ENCODE measurements at regions not wholly inside any gene's neighbourhood (a gene's known extent, or its start where the extent isn't known, plus 50 kb on each side); places are given as distances from the start of the nearest gene placed in this dataset.

DNA sequence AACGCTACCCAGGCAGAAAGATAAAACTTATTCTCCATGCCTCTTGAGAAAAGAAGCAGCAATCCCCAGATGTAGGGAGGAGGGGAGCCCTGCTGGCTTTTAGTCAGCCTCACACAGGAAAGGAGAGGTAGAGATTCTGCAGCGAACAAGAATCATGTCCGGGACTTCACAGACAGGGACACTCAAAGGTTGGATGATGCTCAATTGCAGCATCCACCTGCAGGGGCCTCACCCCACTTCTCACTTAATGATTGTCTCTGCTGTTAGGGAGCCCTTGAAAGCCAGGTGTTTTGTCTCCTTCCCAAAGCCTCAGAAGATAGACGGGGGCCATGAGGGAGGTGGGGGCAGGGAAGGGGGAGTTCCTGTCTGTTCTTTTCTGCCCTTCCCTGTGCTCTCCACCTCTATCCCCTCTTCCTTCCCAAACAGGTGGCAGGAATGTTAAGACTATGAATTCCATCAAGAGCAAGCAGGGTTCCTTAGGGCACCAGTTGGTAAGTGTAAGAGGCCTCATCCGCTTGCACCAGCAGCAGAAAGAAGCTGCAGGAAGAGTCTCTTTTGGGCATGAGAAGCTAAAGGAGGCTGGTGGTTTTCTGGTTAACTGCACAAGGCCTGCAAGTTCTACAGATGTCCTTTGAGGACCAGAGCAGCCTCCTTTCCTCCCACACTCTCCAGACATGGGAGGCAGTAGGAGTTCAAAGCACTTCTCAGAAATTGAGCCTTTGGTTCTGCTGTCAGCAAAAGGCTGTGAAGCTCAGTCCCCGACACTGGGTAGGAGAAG, 154.7 kb upstream of the TNP1 start:
- Histone ChIP-seq H3K4me3 (ENCODE audit: low read length) (no peak overlapping the region), H3K4ac (ENCODE audit: low read depth, low read length) (no peak overlapping the region), H3K9ac (ENCODE audit: low read length) (no peak overlapping the region), H3K18ac (ENCODE audit: low read length) (no peak overlapping the region), H2BK5ac (ENCODE audit: low read length) (no peak overlapping the region), H3K27me3 (ENCODE audit: insufficient read depth, low read length, poor library complexity) (no peaks in the 10 kb centered on the region), H2AK5ac (ENCODE audit: low read length) (no peak overlapping the region), H3K23ac (ENCODE audit: low read length) (no peak overlapping the region), H3K79me2 (ENCODE audit: control insufficient read depth, insufficient read depth, low read length) (no peaks in the 10 kb centered on the region), H3K4me2 (ENCODE audit: low read length) (no peak overlapping the region), H3K27ac (ENCODE audit: low read depth, low read length) (no peak overlapping the region), H3K36me3 (ENCODE audit: control insufficient read depth, insufficient read depth, low read length) (no peaks in the 10 kb centered on the region), H4K5ac (ENCODE audit: low read length) (no peak overlapping the region), H2BK120ac (ENCODE audit: low read depth, low read length) (no peak overlapping the region), H3K56ac (ENCODE audit: low read length) (no peak overlapping the region), H2BK15ac (replicated peaks; ENCODE audit: low read depth) (no peak overlapping the region), H4K8ac (ENCODE audit: low read depth, low read length) (no peak overlapping the region), H3K4me1 (ENCODE audit: control insufficient read depth, low read depth, low read length) (no peaks in the 10 kb centered on the region), H3K79me1 (ENCODE audit: low read length) (no peaks in the 10 kb centered on the region)
- no peak for DNase-seq
- WGBS (ENCODE audit: extremely low coverage, insufficient coverage, low lambda C conversion rate) = no CpG with 5 or more reads among the region's 6 CpGs

GRCh38 chr2:217013926-217014325, 154.1 kb upstream of the TNP1 start:
- no peak overlapping the region for H3K23ac ChIP-seq (ENCODE audit: low read length)
- H2BK120ac ChIP-seq (ENCODE audit: low read depth, low read length) = no peak overlapping the region
- no peak overlapping the region for H3K9ac ChIP-seq (ENCODE audit: low read length)
- no peaks in the 10 kb centered on the region for H3K27me3 ChIP-seq (ENCODE audit: insufficient read depth, low read length, poor library complexity)
- H3K18ac ChIP-seq (ENCODE audit: low read length) = no peak overlapping the region
- H3K4me3 ChIP-seq (ENCODE audit: low read length) = no peak overlapping the region
- H3K36me3 ChIP-seq (ENCODE audit: control insufficient read depth, insufficient read depth, low read length) = no peaks in the 10 kb centered on the region
- H3K79me1 ChIP-seq (ENCODE audit: low read length) = no peaks in the 10 kb centered on the region
- H2BK5ac ChIP-seq (ENCODE audit: low read length) = no peak overlapping the region
- no peaks in the 10 kb centered on the region for H3K4me1 ChIP-seq (ENCODE audit: control insufficient read depth, low read depth, low read length)
- no peak overlapping the region for H3K4me2 ChIP-seq (ENCODE audit: low read length)
- H4K5ac ChIP-seq (ENCODE audit: low read length) = no peak overlapping the region
- no peak overlapping the region for H2BK15ac ChIP-seq (replicated peaks; ENCODE audit: low read depth)
- H3K79me2 ChIP-seq (ENCODE audit: control insufficient read depth, insufficient read depth, low read length) = no peaks in the 10 kb centered on the region
- no peak overlapping the region for H4K8ac ChIP-seq (ENCODE audit: low read depth, low read length)
- no peak overlapping the region for H3K27ac ChIP-seq (ENCODE audit: low read depth, low read length)
- no peak for DNase-seq
- no peak overlapping the region for H3K56ac ChIP-seq (ENCODE audit: low read length)
- no CpG with 5 or more reads among the region's 3 CpGs for WGBS (ENCODE audit: extremely low coverage, insufficient coverage, low lambda C conversion rate)
- no peak overlapping the region for H2AK5ac ChIP-seq (ENCODE audit: low read length)
- H3K4ac ChIP-seq (ENCODE audit: low read depth, low read length) = no peak overlapping the region

GRCh38 chr2:217011576-217011975, 151.7 kb upstream of the TNP1 start:
- no peak overlapping the region for H4K5ac ChIP-seq (ENCODE audit: low read length)
- H3K56ac ChIP-seq (ENCODE audit: low read length) = no peak overlapping the region
- H3K36me3 ChIP-seq (ENCODE audit: control insufficient read depth, insufficient read depth, low read length) = no peaks in the 10 kb centered on the region
- no peak overlapping the region for H3K4ac ChIP-seq (ENCODE audit: low read depth, low read length)
- H3K27me3 ChIP-seq (ENCODE audit: insufficient read depth, low read length, poor library complexity) = no peaks in the 10 kb centered on the region
- H2BK15ac ChIP-seq (replicated peaks; ENCODE audit: low read depth) = no peak overlapping the region
- no peaks in the 10 kb centered on the region for H3K79me2 ChIP-seq (ENCODE audit: control insufficient read depth, insufficient read depth, low read length)
- no peaks in the 10 kb centered on the region for H3K79me1 ChIP-seq (ENCODE audit: low read length)
- no peak overlapping the region for H3K9ac ChIP-seq (ENCODE audit: low read length)
- H3K4me3 ChIP-seq (ENCODE audit: low read length) = no peak overlapping the region
- H3K18ac ChIP-seq (ENCODE audit: low read length) = no peak overlapping the region
- H2BK5ac ChIP-seq (ENCODE audit: low read length) = no peak overlapping the region
- H2BK120ac ChIP-seq (ENCODE audit: low read depth, low read length) = no peak overlapping the region
- H3K27ac ChIP-seq (ENCODE audit: low read depth, low read length) = no peak overlapping the region
- H4K8ac ChIP-seq (ENCODE audit: low read depth, low read length) = no peak overlapping the region
- WGBS (ENCODE audit: extremely low coverage, insufficient coverage, low lambda C conversion rate) = no CpG with 5 or more reads among the region's 4 CpGs
- DNase-seq = no peak
- H3K23ac ChIP-seq (ENCODE audit: low read length) = no peak overlapping the region
- H3K4me2 ChIP-seq (ENCODE audit: low read length) = no peak overlapping the region
- H3K4me1 ChIP-seq (ENCODE audit: control insufficient read depth, low read depth, low read length) = no peaks in the 10 kb centered on the region
- no peak overlapping the region for H2AK5ac ChIP-seq (ENCODE audit: low read length)

GRCh38 chr2:217010173-217010572, 150.3 kb upstream of the TNP1 start:
- no peaks in the 10 kb centered on the region for H3K79me1 ChIP-seq (ENCODE audit: low read length)
- no peak overlapping the region for H3K18ac ChIP-seq (ENCODE audit: low read length)
- H2BK5ac ChIP-seq (ENCODE audit: low read length) = no peak overlapping the region
- no CpG with 5 or more reads among the region's 3 CpGs for WGBS (ENCODE audit: extremely low coverage, insufficient coverage, low lambda C conversion rate)
- DNase-seq = no peak
- H3K56ac ChIP-seq (ENCODE audit: low read length) = no peak overlapping the region
- H4K8ac ChIP-seq (ENCODE audit: low read depth, low read length) = no peak overlapping the region
- no peaks in the 10 kb centered on the region for H3K4me1 ChIP-seq (ENCODE audit: control insufficient read depth, low read depth, low read length)
- H3K23ac ChIP-seq (ENCODE audit: low read length) = no peak overlapping the region
- H3K4me3 ChIP-seq (ENCODE audit: low read length) = no peak overlapping the region
- no peak overlapping the region for H2AK5ac ChIP-seq (ENCODE audit: low read length)
- H3K36me3 ChIP-seq (ENCODE audit: control insufficient read depth, insufficient read depth, low read length) = no peaks in the 10 kb centered on the region
- H4K5ac ChIP-seq (ENCODE audit: low read length) = no peak overlapping the region
- H3K4ac ChIP-seq (ENCODE audit: low read depth, low read length) = no peak overlapping the region
- no peak overlapping the region for H3K27ac ChIP-seq (ENCODE audit: low read depth, low read length)
- H3K27me3 ChIP-seq (ENCODE audit: insufficient read depth, low read length, poor library complexity) = no peaks in the 10 kb centered on the region
- no peak overlapping the region for H3K9ac ChIP-seq (ENCODE audit: low read length)
- no peak overlapping the region for H2BK15ac ChIP-seq (replicated peaks; ENCODE audit: low read depth)
- H3K79me2 ChIP-seq (ENCODE audit: control insufficient read depth, insufficient read depth, low read length) = no peaks in the 10 kb centered on the region
- H3K4me2 ChIP-seq (ENCODE audit: low read length) = no peak overlapping the region
- no peak overlapping the region for H2BK120ac ChIP-seq (ENCODE audit: low read depth, low read length)

DNA sequence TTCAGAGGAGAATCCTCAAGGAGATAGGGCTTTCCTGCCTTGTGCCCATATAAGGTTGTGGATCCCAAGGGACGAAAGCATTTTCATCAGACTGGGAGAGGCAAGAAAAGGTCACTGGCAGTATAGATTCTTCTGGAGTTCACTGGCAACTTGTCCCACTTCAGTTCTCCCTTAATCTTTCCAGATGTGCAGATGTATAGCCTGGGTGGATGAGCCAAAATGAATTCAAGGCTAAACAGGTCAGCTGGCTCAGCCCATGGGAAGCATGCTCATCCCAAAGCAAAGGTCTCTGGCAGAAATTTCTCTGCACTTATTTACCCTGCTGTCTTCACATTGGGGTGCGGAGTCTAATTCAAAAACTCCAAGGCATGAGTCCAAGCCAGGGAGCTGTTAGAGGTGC, 148.9 kb upstream of the TNP1 start:
- Histone ChIP-seq H3K56ac (ENCODE audit: low read length) (no peak overlapping the region), H3K18ac (ENCODE audit: low read length) (no peak overlapping the region), H3K79me1 (ENCODE audit: low read length) (no peaks in the 10 kb centered on the region), H2BK120ac (ENCODE audit: low read depth, low read length) (no peak overlapping the region), H3K9ac (ENCODE audit: low read length) (no peak overlapping the region), H3K79me2 (ENCODE audit: control insufficient read depth, insufficient read depth, low read length) (no peaks in the 10 kb centered on the region), H3K4ac (ENCODE audit: low read depth, low read length) (no peak overlapping the region), H4K8ac (ENCODE audit: low read depth, low read length) (no peak overlapping the region), H3K27me3 (ENCODE audit: insufficient read depth, low read length, poor library complexity) (no peaks in the 10 kb centered on the region), H4K5ac (ENCODE audit: low read length) (no peak overlapping the region), H2BK5ac (ENCODE audit: low read length) (no peak overlapping the region), H3K4me1 (ENCODE audit: control insufficient read depth, low read depth, low read length) (no peaks in the 10 kb centered on the region), H3K27ac (ENCODE audit: low read depth, low read length) (no peak overlapping the region), H2BK15ac (replicated peaks; ENCODE audit: low read depth) (no peak overlapping the region), H3K36me3 (ENCODE audit: control insufficient read depth, insufficient read depth, low read length) (no peaks in the 10 kb centered on the region), H3K4me3 (ENCODE audit: low read length) (no peak overlapping the region), H2AK5ac (ENCODE audit: low read length) (no peak overlapping the region), H3K23ac (ENCODE audit: low read length) (no peak overlapping the region), H3K4me2 (ENCODE audit: low read length) (no peak overlapping the region)
- DNase-seq = no peak
- no CpG with 5 or more reads among the region's 2 CpGs for WGBS (ENCODE audit: extremely low coverage, insufficient coverage, low lambda C conversion rate)

GRCh38 chr2:217006217-217006616, 146.4 kb upstream of the TNP1 start:
- Histone ChIP-seq H3K23ac (ENCODE audit: low read length) (no peak overlapping the region), H3K27ac (ENCODE audit: low read depth, low read length) (no peak overlapping the region), H3K9ac (ENCODE audit: low read length) (no peak overlapping the region), H3K79me2 (ENCODE audit: control insufficient read depth, insufficient read depth, low read length) (no peaks in the 10 kb centered on the region), H2BK15ac (replicated peaks; ENCODE audit: low read depth) (no peak overlapping the region), H2AK5ac (ENCODE audit: low read length) (no peak overlapping the region), H3K4me1 (ENCODE audit: control insufficient read depth, low read depth, low read length) (no peaks in the 10 kb centered on the region), H2BK120ac (ENCODE audit: low read depth, low read length) (no peak overlapping the region), H3K27me3 (ENCODE audit: insufficient read depth, low read length, poor library complexity) (no peaks in the 10 kb centered on the region), H3K4ac (ENCODE audit: low read depth, low read length) (no peak overlapping the region), H4K8ac (ENCODE audit: low read depth, low read length) (no peak overlapping the region), H3K18ac (ENCODE audit: low read length) (no peak overlapping the region), H3K56ac (ENCODE audit: low read length) (no peak overlapping the region), H3K4me3 (ENCODE audit: low read length) (no peak overlapping the region), H4K5ac (ENCODE audit: low read length) (no peak overlapping the region), H3K4me2 (ENCODE audit: low read length) (no peak overlapping the region), H2BK5ac (ENCODE audit: low read length) (no peak overlapping the region), H3K36me3 (ENCODE audit: control insufficient read depth, insufficient read depth, low read length) (no peaks in the 10 kb centered on the region), H3K79me1 (ENCODE audit: low read length) (no peaks in the 10 kb centered on the region)
- no CpG with 5 or more reads among the region's 3 CpGs for WGBS (ENCODE audit: extremely low coverage, insufficient coverage, low lambda C conversion rate)
- DNase-seq = no peak
